ENCODE measurements at regions not wholly inside any gene's neighbourhood (a gene's known extent, or its start where the extent isn't known, plus 50 kb on each side); places are given as distances from the start of the nearest gene placed in this dataset.

- no peaks in the 10 kb centered on the region for H3K9me3 ChIP-seq (ENCODE audit: control insufficient read depth, low read length)
- no peak for DNase-seq
Observed at GRCh38 chr2:181742361-181742760, 62.0 kb upstream of the NEUROD1 start.

GRCh38 chr2:181742922-181743722 lies 62.8 kb upstream of the NEUROD1 start:
- no peak overlapping the region for H2BK15ac ChIP-seq (ENCODE audit: low read depth, poor library complexity, severe bottlenecking)
- H2BK120ac ChIP-seq (ENCODE audit: low read depth, low read length): no peak overlapping the region
- H3K27me3 ChIP-seq (ENCODE audit: control insufficient read depth in 1 of 2, insufficient read depth in 1 of 2, low read length in 2 of 2): no peaks in the 10 kb centered on the region
- H2BK5ac ChIP-seq (ENCODE audit: low read depth, low read length, poor library complexity, severe bottlenecking): no peak overlapping the region
- no peaks in the 10 kb centered on the region for H3K36me3 ChIP-seq (ENCODE audit: control insufficient read depth in 1 of 2, insufficient read depth in 2 of 2, low read depth in 1 of 2, low read length in 2 of 2)
- no peak overlapping the region for H4K91ac ChIP-seq (ENCODE audit: low read length)
- no peak overlapping the region for H3K27ac ChIP-seq (ENCODE audit: low read length, poor library complexity, severe bottlenecking)
- no peak overlapping the region for H2AK5ac ChIP-seq (ENCODE audit: low read length, severe bottlenecking)
- no peak overlapping the region for H2AFZ ChIP-seq (ENCODE audit: low read depth, low read length)
- H3K9ac ChIP-seq (ENCODE audit: low read length): peak overlapping the region; percentile 33
- DNase-seq: peak; percentile 68
- H3K79me1 ChIP-seq (replicated peaks; ENCODE audit: low read length, poor library complexity, severe bottlenecking): no peaks in the 10 kb centered on the region
- no peak overlapping the region for H3K18ac ChIP-seq (ENCODE audit: low read depth in 1 of 2, low read length in 2 of 2)
- no peak overlapping the region for H3K14ac ChIP-seq (ENCODE audit: low read length in 2 of 2)
- no peak overlapping the region for H3K4me2 ChIP-seq (ENCODE audit: low read length, poor library complexity, severe bottlenecking)
- H3K4ac ChIP-seq (ENCODE audit: low read depth in 1 of 2, low read length in 2 of 2): no peak overlapping the region
- no peak overlapping the region for H3K23ac ChIP-seq (ENCODE audit: low read length in 2 of 2)
- H3K4me3 ChIP-seq (ENCODE audit: insufficient read depth in 1 of 2, low read depth in 1 of 2, low read length in 2 of 2): no peak overlapping the region
- no peak overlapping the region for H2BK12ac ChIP-seq (ENCODE audit: low read length in 2 of 2)
- H3K4me1 ChIP-seq (ENCODE audit: control insufficient read depth, insufficient read depth, low read depth, low read length): peaks cover 2% of the 10 kb centered on the region
- WGBS: 0% methylated on average over 3 of the region's 6 CpGs
- H4K8ac ChIP-seq (ENCODE audit: low read length): no peak overlapping the region
- H3K9me3 ChIP-seq (ENCODE audit: control insufficient read depth, low read length): no peaks in the 10 kb centered on the region

More at GRCh38 chr2:181742361-181742760, 62.0 kb upstream of the NEUROD1 start:
- no peak overlapping the region for H3K18ac ChIP-seq (ENCODE audit: low read depth in 1 of 2, low read length in 2 of 2)
- no peak overlapping the region for H3K4me3 ChIP-seq (ENCODE audit: insufficient read depth in 1 of 2, low read depth in 1 of 2, low read length in 2 of 2)
- H3K23ac ChIP-seq (ENCODE audit: low read length in 2 of 2): no peak overlapping the region
- no peak overlapping the region for H2BK15ac ChIP-seq (ENCODE audit: low read depth, poor library complexity, severe bottlenecking)
- no peaks in the 10 kb centered on the region for H3K79me1 ChIP-seq (replicated peaks; ENCODE audit: low read length, poor library complexity, severe bottlenecking)
- H3K36me3 ChIP-seq (ENCODE audit: control insufficient read depth in 1 of 2, insufficient read depth in 2 of 2, low read depth in 1 of 2, low read length in 2 of 2): no peaks in the 10 kb centered on the region
- peaks cover 2% of the 10 kb centered on the region for H3K4me1 ChIP-seq (ENCODE audit: control insufficient read depth, insufficient read depth, low read depth, low read length)
- H3K27ac ChIP-seq (ENCODE audit: low read length, poor library complexity, severe bottlenecking): no peak overlapping the region
- no peak overlapping the region for H3K4ac ChIP-seq (ENCODE audit: low read depth in 1 of 2, low read length in 2 of 2)
- H4K91ac ChIP-seq (ENCODE audit: low read length): no peak overlapping the region
- no peak overlapping the region for H2BK120ac ChIP-seq (ENCODE audit: low read depth, low read length)
- H3K9ac ChIP-seq (ENCODE audit: low read length): peak overlapping the region; percentile 33
- no peak overlapping the region for H2BK12ac ChIP-seq (ENCODE audit: low read length in 2 of 2)
- 28% methylated on average over 2 of the region's 3 CpGs for whole genome bisulfite sequencing
- H4K8ac ChIP-seq (ENCODE audit: low read length): no peak overlapping the region
- no peak overlapping the region for H3K4me2 ChIP-seq (ENCODE audit: low read length, poor library complexity, severe bottlenecking)
- H3K27me3 ChIP-seq (ENCODE audit: control insufficient read depth in 1 of 2, insufficient read depth in 1 of 2, low read length in 2 of 2): no peaks in the 10 kb centered on the region
- no peak overlapping the region for H2BK5ac ChIP-seq (ENCODE audit: low read depth, low read length, poor library complexity, severe bottlenecking)
- no peak overlapping the region for H2AFZ ChIP-seq (ENCODE audit: low read depth, low read length)
- no peak overlapping the region for H3K14ac ChIP-seq (ENCODE audit: low read length in 2 of 2)
- no peak overlapping the region for H2AK5ac ChIP-seq (ENCODE audit: low read length, severe bottlenecking)

DNA sequence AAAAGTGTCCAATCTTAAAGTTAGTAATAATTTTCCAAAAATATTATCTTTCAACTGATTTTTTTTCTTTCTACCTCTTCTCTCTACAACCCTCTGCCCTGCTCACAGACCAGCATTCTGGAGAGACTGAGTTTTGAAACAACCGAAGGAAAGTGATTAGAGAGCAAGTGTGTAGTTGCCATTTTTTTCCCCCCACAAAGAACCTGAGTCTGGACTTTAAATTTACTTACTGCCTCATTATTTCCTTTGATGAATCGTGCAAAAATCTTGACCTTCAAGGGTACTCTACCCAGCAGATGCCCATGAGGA lies 63.4 kb upstream of the NEUROD1 start:
- H2BK12ac ChIP-seq (ENCODE audit: low read length in 2 of 2): no peak overlapping the region
- WGBS: 88% methylated on average over 2 of the region's 2 CpGs

DNA sequence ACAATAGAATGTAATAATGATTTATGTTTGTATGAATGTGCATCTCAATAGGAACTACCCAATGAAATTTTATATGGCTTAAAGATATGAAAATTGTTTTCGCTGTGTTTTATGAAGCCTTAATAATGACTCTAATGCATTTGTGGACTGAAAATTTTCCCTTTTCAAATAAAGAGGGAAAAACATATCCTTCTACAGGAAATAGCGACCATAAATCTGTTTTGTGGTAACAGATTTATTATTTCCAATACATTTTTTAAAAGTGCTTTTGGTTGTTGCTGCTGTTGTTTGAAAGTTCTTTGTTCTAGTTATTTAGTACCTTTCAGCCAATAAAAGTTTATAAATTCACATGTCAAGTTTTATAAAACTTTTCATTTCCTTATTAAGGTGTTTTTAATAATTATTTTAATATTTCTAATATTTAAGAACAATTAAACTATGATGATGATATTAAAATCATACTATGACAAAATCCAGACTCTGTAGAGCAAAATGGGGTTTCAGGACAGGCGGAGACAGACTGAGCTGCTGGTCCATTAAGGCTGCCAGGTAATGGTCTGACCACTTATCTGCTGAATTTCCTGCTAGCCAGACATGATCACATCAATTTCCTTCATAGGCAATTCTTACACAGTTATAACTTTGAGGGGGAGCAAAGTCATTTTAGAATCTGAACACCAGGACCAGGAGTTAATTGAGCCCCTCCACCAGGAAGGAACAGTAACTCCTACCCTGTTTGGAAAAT lies 65.7 kb upstream of the NEUROD1 start:
- no peak overlapping the region for H2AK5ac ChIP-seq (ENCODE audit: low read length, severe bottlenecking)
- no peak overlapping the region for H3K4me3 ChIP-seq (ENCODE audit: insufficient read depth in 1 of 2, low read depth in 1 of 2, low read length in 2 of 2)
- WGBS: 100% methylated on average over 1 of the region's 3 CpGs
- no peak overlapping the region for H2AFZ ChIP-seq (ENCODE audit: low read depth, low read length)
- no peak overlapping the region for H2BK15ac ChIP-seq (ENCODE audit: low read depth, poor library complexity, severe bottlenecking)
- no peak overlapping the region for H3K14ac ChIP-seq (ENCODE audit: low read length in 2 of 2)
- H3K4me2 ChIP-seq (ENCODE audit: low read length, poor library complexity, severe bottlenecking): no peak overlapping the region
- H3K36me3 ChIP-seq (ENCODE audit: control insufficient read depth in 1 of 2, insufficient read depth in 2 of 2, low read depth in 1 of 2, low read length in 2 of 2): no peaks in the 10 kb centered on the region
- no peak overlapping the region for H4K8ac ChIP-seq (ENCODE audit: low read length)
- H3K9me3 ChIP-seq (ENCODE audit: control insufficient read depth, low read length): no peaks in the 10 kb centered on the region
- H3K23ac ChIP-seq (ENCODE audit: low read length in 2 of 2): no peak overlapping the region
- H2BK120ac ChIP-seq (ENCODE audit: low read depth, low read length): no peak overlapping the region
- H4K91ac ChIP-seq (ENCODE audit: low read length): no peak overlapping the region
- H3K4me1 ChIP-seq (ENCODE audit: control insufficient read depth, insufficient read depth, low read depth, low read length): peaks cover 6% of the 10 kb centered on the region
- H3K27ac ChIP-seq (ENCODE audit: low read length, poor library complexity, severe bottlenecking): no peak overlapping the region
- peak overlapping the region in 1 of 2 experiments; percentile 24 for H3K18ac ChIP-seq (ENCODE audit: low read depth in 1 of 2, low read length in 2 of 2)
- no peaks in the 10 kb centered on the region for H3K27me3 ChIP-seq (ENCODE audit: control insufficient read depth in 1 of 2, insufficient read depth in 1 of 2, low read length in 2 of 2)
- H3K79me1 ChIP-seq (replicated peaks; ENCODE audit: low read length, poor library complexity, severe bottlenecking): no peaks in the 10 kb centered on the region
- DNase-seq: no peak
- no peak overlapping the region for H3K9ac ChIP-seq (ENCODE audit: low read length)
- H2BK12ac ChIP-seq (ENCODE audit: low read length in 2 of 2): peak overlapping the region in 1 of 2 experiments; percentile 63
- H3K4ac ChIP-seq (ENCODE audit: low read depth in 1 of 2, low read length in 2 of 2): no peak overlapping the region
- H2BK5ac ChIP-seq (ENCODE audit: low read depth, low read length, poor library complexity, severe bottlenecking): no peak overlapping the region

More for the DNA sequence above, 63.4 kb upstream of the NEUROD1 start:
- no peak overlapping the region for H2BK120ac ChIP-seq (ENCODE audit: low read depth, low read length)
- no peak overlapping the region for H3K18ac ChIP-seq (ENCODE audit: low read depth in 1 of 2, low read length in 2 of 2)
- no peak overlapping the region for H3K27ac ChIP-seq (ENCODE audit: low read length, poor library complexity, severe bottlenecking)
- H3K9ac ChIP-seq (ENCODE audit: low read length): no peak overlapping the region
- no peak overlapping the region for H4K91ac ChIP-seq (ENCODE audit: low read length)
- no peak overlapping the region for H2AK5ac ChIP-seq (ENCODE audit: low read length, severe bottlenecking)
- H3K14ac ChIP-seq (ENCODE audit: low read length in 2 of 2): no peak overlapping the region
- no peaks in the 10 kb centered on the region for H3K9me3 ChIP-seq (ENCODE audit: control insufficient read depth, low read length)
- no peak overlapping the region for H2BK5ac ChIP-seq (ENCODE audit: low read depth, low read length, poor library complexity, severe bottlenecking)
- no peak overlapping the region for H3K4me2 ChIP-seq (ENCODE audit: low read length, poor library complexity, severe bottlenecking)
- peaks cover 2% of the 10 kb centered on the region for H3K4me1 ChIP-seq (ENCODE audit: control insufficient read depth, insufficient read depth, low read depth, low read length)
- no peak overlapping the region for H3K4me3 ChIP-seq (ENCODE audit: insufficient read depth in 1 of 2, low read depth in 1 of 2, low read length in 2 of 2)
- H2BK15ac ChIP-seq (ENCODE audit: low read depth, poor library complexity, severe bottlenecking): no peak overlapping the region
- H2AFZ ChIP-seq (ENCODE audit: low read depth, low read length): no peak overlapping the region
- H3K4ac ChIP-seq (ENCODE audit: low read depth in 1 of 2, low read length in 2 of 2): no peak overlapping the region
- no peak overlapping the region for H3K23ac ChIP-seq (ENCODE audit: low read length in 2 of 2)
- no peak overlapping the region for H4K8ac ChIP-seq (ENCODE audit: low read length)
- no peaks in the 10 kb centered on the region for H3K36me3 ChIP-seq (ENCODE audit: control insufficient read depth in 1 of 2, insufficient read depth in 2 of 2, low read depth in 1 of 2, low read length in 2 of 2)
- DNase-seq: no peak
- H3K27me3 ChIP-seq (ENCODE audit: control insufficient read depth in 1 of 2, insufficient read depth in 1 of 2, low read length in 2 of 2): no peaks in the 10 kb centered on the region
- H3K79me1 ChIP-seq (replicated peaks; ENCODE audit: low read length, poor library complexity, severe bottlenecking): no peaks in the 10 kb centered on the region

Measured in mesenchymal stem cell (in vitro differentiated cells and primary cell).